ENCODE measurements at regions not wholly inside any gene's neighbourhood (a gene's known extent, or its start where the extent isn't known, plus 50 kb on each side); places are given as distances from the start of the nearest gene placed in this dataset.

GRCh38 chr1:189764391-189765320 is 713.0 kb downstream of the BRINP3 start:
- H3K27ac ChIP-seq, result no peak overlapping the region
- no peak overlapping the region for H3K9ac ChIP-seq
- H3K4me2 ChIP-seq, result no peak overlapping the region
- H3K36me3 ChIP-seq, result no peaks in the 10 kb centered on the region
- no peak for TF ChIP-seq Cebpa-rat (IDR thresholded peaks at IDR 0.05)
- no peaks in the 10 kb centered on the region for H3K4me1 ChIP-seq
- H3K4me3 ChIP-seq, result no peak overlapping the region
- H4K20me1 ChIP-seq, result no peaks in the 10 kb centered on the region
- H3K9me3 ChIP-seq, result no peaks in the 10 kb centered on the region
- no peaks in the 10 kb centered on the region for H3K27me3 ChIP-seq

- H3K4me1 ChIP-seq, result no peaks in the 10 kb centered on the region
- H3K27ac ChIP-seq, result no peak overlapping the region
- no peaks in the 10 kb centered on the region for H3K27me3 ChIP-seq
- no peaks in the 10 kb centered on the region for H3K9me3 ChIP-seq
- H3K36me3 ChIP-seq, result no peaks in the 10 kb centered on the region
- no peak overlapping the region for H3K4me3 ChIP-seq
- no peak overlapping the region for H3K9ac ChIP-seq
- no peak for TF ChIP-seq Cebpa-rat (IDR thresholded peaks at IDR 0.05)
- H4K20me1 ChIP-seq, result no peaks in the 10 kb centered on the region
- H3K4me2 ChIP-seq, result no peak overlapping the region
These were observed 708.2 kb downstream of the BRINP3 start for GRCh38 chr1:189769448-189769847.

- H3K4me2 ChIP-seq, result no peak overlapping the region
- H3K27ac ChIP-seq, result no peak overlapping the region
- no peaks in the 10 kb centered on the region for H3K27me3 ChIP-seq
- H4K20me1 ChIP-seq, result no peaks in the 10 kb centered on the region
- no peaks in the 10 kb centered on the region for H3K4me1 ChIP-seq
- no peak overlapping the region for H3K9ac ChIP-seq
- TF ChIP-seq Cebpa-rat (IDR thresholded peaks at IDR 0.05), result no peak
- no peak overlapping the region for H3K4me3 ChIP-seq
- no peaks in the 10 kb centered on the region for H3K36me3 ChIP-seq
- no peaks in the 10 kb centered on the region for H3K9me3 ChIP-seq
These were observed 702.9 kb downstream of the BRINP3 start for GRCh38 chr1:189774721-189775287.

GRCh38 chr1:189775343-189775742 is 702.3 kb downstream of the BRINP3 start:
- H3K9ac ChIP-seq, result no peak overlapping the region
- H3K4me3 ChIP-seq, result no peak overlapping the region
- no peaks in the 10 kb centered on the region for H3K9me3 ChIP-seq
- no peaks in the 10 kb centered on the region for H3K27me3 ChIP-seq
- H3K36me3 ChIP-seq, result no peaks in the 10 kb centered on the region
- no peak overlapping the region for H3K4me2 ChIP-seq
- no peaks in the 10 kb centered on the region for H4K20me1 ChIP-seq
- no peak overlapping the region for H3K27ac ChIP-seq
- no peaks in the 10 kb centered on the region for H3K4me1 ChIP-seq
- TF ChIP-seq Cebpa-rat (IDR thresholded peaks at IDR 0.05), result no peak

GRCh38 chr1:189779034-189779433 is 698.6 kb downstream of the BRINP3 start:
- no peaks in the 10 kb centered on the region for H4K20me1 ChIP-seq
- H3K36me3 ChIP-seq, result no peaks in the 10 kb centered on the region
- H3K9me3 ChIP-seq, result no peaks in the 10 kb centered on the region
- H3K27me3 ChIP-seq, result no peaks in the 10 kb centered on the region
- no peaks in the 10 kb centered on the region for H3K4me1 ChIP-seq
- TF ChIP-seq Cebpa-rat (IDR thresholded peaks at IDR 0.05), result no peak
- H3K4me3 ChIP-seq, result no peak overlapping the region
- H3K4me2 ChIP-seq, result no peak overlapping the region
- H3K27ac ChIP-seq, result no peak overlapping the region
- H3K9ac ChIP-seq, result no peak overlapping the region

GRCh38 chr1:189782295-189782694 is 695.4 kb downstream of the BRINP3 start:
- H3K9ac ChIP-seq, result no peak overlapping the region
- TF ChIP-seq Cebpa-rat (IDR thresholded peaks at IDR 0.05), result no peak
- H3K27ac ChIP-seq, result no peak overlapping the region
- H3K4me1 ChIP-seq, result no peaks in the 10 kb centered on the region
- no peaks in the 10 kb centered on the region for H3K27me3 ChIP-seq
- H4K20me1 ChIP-seq, result no peaks in the 10 kb centered on the region
- H3K9me3 ChIP-seq, result no peaks in the 10 kb centered on the region
- no peak overlapping the region for H3K4me3 ChIP-seq
- no peaks in the 10 kb centered on the region for H3K36me3 ChIP-seq
- H3K4me2 ChIP-seq, result no peak overlapping the region

- H3K4me1 ChIP-seq, result no peaks in the 10 kb centered on the region
- H3K9me3 ChIP-seq, result no peaks in the 10 kb centered on the region
- TF ChIP-seq Cebpa-rat (IDR thresholded peaks at IDR 0.05), result no peak
- no peak overlapping the region for H3K9ac ChIP-seq
- no peaks in the 10 kb centered on the region for H3K36me3 ChIP-seq
- no peak overlapping the region for H3K4me3 ChIP-seq
- no peak overlapping the region for H3K27ac ChIP-seq
- H3K4me2 ChIP-seq, result no peak overlapping the region
- H3K27me3 ChIP-seq, result no peaks in the 10 kb centered on the region
- H4K20me1 ChIP-seq, result no peaks in the 10 kb centered on the region
These were observed 694.2 kb downstream of the BRINP3 start for GRCh38 chr1:189783456-189783855.

GRCh38 chr1:189786761-189787160 is 690.9 kb downstream of the BRINP3 start:
- Histone ChIP-seq H3K36me3 (no peaks in the 10 kb centered on the region), H3K27me3 (no peaks in the 10 kb centered on the region), H3K4me2 (no peak overlapping the region), H3K4me1 (no peaks in the 10 kb centered on the region), H4K20me1 (no peaks in the 10 kb centered on the region), H3K27ac (no peak overlapping the region), H3K9ac (no peak overlapping the region), H3K9me3 (no peaks in the 10 kb centered on the region), H3K4me3 (no peak overlapping the region)
- TF ChIP-seq Cebpa-rat (IDR thresholded peaks at IDR 0.05), result no peak

GRCh38 chr1:189787201-189787600 is 690.5 kb downstream of the BRINP3 start:
- Histone ChIP-seq H3K9me3 (no peaks in the 10 kb centered on the region), H3K36me3 (no peaks in the 10 kb centered on the region), H3K27me3 (no peaks in the 10 kb centered on the region), H3K4me1 (no peaks in the 10 kb centered on the region), H3K27ac (no peak overlapping the region), H3K4me3 (no peak overlapping the region), H3K9ac (no peak overlapping the region), H4K20me1 (no peaks in the 10 kb centered on the region), H3K4me2 (no peak overlapping the region)
- TF ChIP-seq Cebpa-rat (IDR thresholded peaks at IDR 0.05), result no peak

GRCh38 chr1:189790335-189790734 is 687.3 kb downstream of the BRINP3 start:
- H3K4me3 ChIP-seq, result no peak overlapping the region
- H3K9ac ChIP-seq, result no peak overlapping the region
- H3K4me1 ChIP-seq, result no peaks in the 10 kb centered on the region
- no peak overlapping the region for H3K27ac ChIP-seq
- no peak for TF ChIP-seq Cebpa-rat (IDR thresholded peaks at IDR 0.05)
- no peaks in the 10 kb centered on the region for H4K20me1 ChIP-seq
- no peaks in the 10 kb centered on the region for H3K27me3 ChIP-seq
- H3K36me3 ChIP-seq, result no peaks in the 10 kb centered on the region
- no peaks in the 10 kb centered on the region for H3K9me3 ChIP-seq
- no peak overlapping the region for H3K4me2 ChIP-seq

Measured in BLaER1 (cell line).